ENCODE measurements at regions not wholly inside any gene's neighbourhood (a gene's known extent, or its start where the extent isn't known, plus 50 kb on each side); places are given as distances from the start of the nearest gene placed in this dataset.

GRCh38 chr5:133898440-133898839 is 70.0 kb downstream of the C5orf15 start:
- Histone ChIP-seq H3K4me3 (no peak overlapping the region), H3K4me1 (no peaks in the 10 kb centered on the region), H3K27ac (no peak overlapping the region), H3K27me3 (no peaks in the 10 kb centered on the region), H3K9me3 (no peaks in the 10 kb centered on the region), H3K36me3 (no peaks in the 10 kb centered on the region)
- no peak for DNase-seq (ENCODE audit: low spot score in 2 of 2)
- no peak for TF ChIP-seq CTCF (IDR thresholded peaks at IDR 0.05)
- intact Hi-C loops (cut with DNase I), result no loop called here

GRCh38 chr5:133897431-133897830 is 71.0 kb downstream of the C5orf15 start:
- Histone ChIP-seq H3K27ac (no peak overlapping the region), H3K4me3 (no peak overlapping the region), H3K4me1 (no peaks in the 10 kb centered on the region), H3K27me3 (no peaks in the 10 kb centered on the region), H3K9me3 (no peaks in the 10 kb centered on the region), H3K36me3 (no peaks in the 10 kb centered on the region)
- intact Hi-C loops (cut with DNase I), result no loop called here
- DNase-seq (ENCODE audit: low spot score in 2 of 2), result no peak
- TF ChIP-seq CTCF (IDR thresholded peaks at IDR 0.05), result no peak

- intact Hi-C loops (cut with DNase I), result no loop called here
- Histone ChIP-seq H3K27me3 (no peaks in the 10 kb centered on the region), H3K4me3 (no peak overlapping the region), H3K9me3 (no peaks in the 10 kb centered on the region), H3K27ac (no peak overlapping the region), H3K36me3 (no peaks in the 10 kb centered on the region), H3K4me1 (no peaks in the 10 kb centered on the region)
- no peak for TF ChIP-seq CTCF (IDR thresholded peaks at IDR 0.05)
- DNase-seq (ENCODE audit: low spot score in 2 of 2), result no peak
Observed at GRCh38 chr5:133896873-133897272, 71.6 kb downstream of the C5orf15 start.

DNA sequence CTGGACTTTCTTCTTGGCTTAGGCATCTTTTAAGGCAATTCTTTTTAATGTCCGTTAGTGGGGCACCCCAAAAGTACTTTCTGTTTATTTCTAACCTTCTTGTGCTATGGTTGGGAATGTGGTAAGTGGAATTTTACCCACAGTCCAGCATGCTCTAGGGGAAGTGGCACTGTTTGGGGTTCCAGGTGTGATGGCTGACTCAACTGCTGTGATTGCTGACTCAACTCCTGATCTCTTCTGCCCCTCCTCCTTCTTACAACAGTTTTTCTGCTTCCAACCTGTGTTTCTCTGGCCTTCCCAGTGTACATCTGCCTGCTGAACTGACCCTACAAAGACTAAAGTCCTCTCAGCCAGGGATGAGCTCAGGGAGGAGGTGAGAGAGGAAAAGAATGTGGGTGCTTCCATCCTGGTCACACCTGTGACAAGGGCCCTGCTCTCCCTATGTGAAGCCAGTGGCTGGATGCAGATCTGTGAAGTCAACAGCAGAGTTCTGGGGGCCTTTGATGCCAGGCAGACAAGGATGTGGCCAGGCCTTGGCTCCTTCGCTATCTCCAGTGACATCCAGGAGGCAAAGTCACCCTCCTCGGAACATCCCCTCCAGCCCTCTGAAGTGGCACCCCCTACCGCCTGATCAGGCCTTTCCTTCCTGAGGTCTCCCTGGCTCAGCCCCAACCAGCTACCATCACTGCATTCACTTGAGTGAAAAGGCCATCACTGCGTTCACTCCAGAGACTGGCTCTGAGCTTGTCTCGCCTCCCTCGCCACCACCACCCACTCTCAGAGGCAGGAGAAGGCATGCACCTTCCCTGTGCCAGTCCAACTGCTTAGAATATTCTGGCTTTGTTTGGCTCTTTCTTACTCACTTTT is 72.2 kb downstream of the C5orf15 start:
- TF ChIP-seq CTCF (IDR thresholded peaks at IDR 0.05), result no peak
- Histone ChIP-seq H3K4me3 (no peak overlapping the region), H3K27me3 (no peaks in the 10 kb centered on the region), H3K4me1 (no peaks in the 10 kb centered on the region), H3K36me3 (no peaks in the 10 kb centered on the region), H3K9me3 (no peaks in the 10 kb centered on the region), H3K27ac (no peak overlapping the region)
- intact Hi-C loops (cut with DNase I), result no loop called here
- DNase-seq (ENCODE audit: low spot score in 2 of 2), result no peak

DNA sequence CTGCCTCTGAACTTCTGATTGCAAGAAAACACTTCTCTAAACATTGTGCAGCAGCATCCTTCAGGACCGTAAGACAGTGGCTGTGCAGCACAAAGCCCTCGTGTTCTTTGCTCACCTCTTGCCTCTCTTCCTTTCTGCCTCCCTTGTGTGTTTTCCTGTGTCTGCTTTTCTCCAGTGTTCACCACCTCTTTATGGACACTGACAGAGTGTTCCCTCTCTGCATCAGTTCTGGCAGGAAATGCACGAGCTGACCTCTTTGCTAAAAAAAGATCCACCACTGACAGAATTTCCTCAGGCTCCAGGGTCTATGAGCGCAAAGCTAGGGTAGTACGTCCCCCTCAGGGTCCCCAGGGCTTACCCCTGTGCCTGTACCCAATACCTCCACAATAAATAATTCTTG is 74.3 kb downstream of the C5orf15 start:
- intact Hi-C loops (cut with DNase I), result no loop called here
- H3K4me1 ChIP-seq, result no peaks in the 10 kb centered on the region
- no peak for DNase-seq (ENCODE audit: low spot score in 2 of 2)
- no peak overlapping the region for H3K4me3 ChIP-seq
- H3K36me3 ChIP-seq, result no peaks in the 10 kb centered on the region
- TF ChIP-seq CTCF (IDR thresholded peaks at IDR 0.05), result no peak
- no peaks in the 10 kb centered on the region for H3K9me3 ChIP-seq
- H3K27ac ChIP-seq, result no peak overlapping the region
- H3K27me3 ChIP-seq, result no peaks in the 10 kb centered on the region
